Liver (tissue), 8 donors: ENCODE measurements at regions not wholly inside any gene's neighbourhood (a gene's known extent, or its start where the extent isn't known, plus 50 kb on each side); places are given as distances from the start of the nearest gene placed in this dataset.

ENCODE experiments used
- DNase-seq: peaks from one replicate; pipeline ENCODE4 v3.0.0-alpha.2; 2017; ENCODE audit warnings: low spot score
- H3K27ac ChIP-seq, 2 donors: one replicate each; pipeline ENCODE4 v1.7.0; 2013; ENCODE audit warnings: inconsistent platforms in 2 of 2, low read length in 2 of 2, control low read depth in 1 of 2, low read depth in 1 of 2, mild to moderate bottlenecking in 1 of 2
- H3K27me3 ChIP-seq, 4 donors: one replicate each; pipeline versions ENCODE4 v1.6.1 to v1.7.0; 2013; ENCODE audit warnings: low read length in 3 of 4, inconsistent platforms in 1 of 4, mild to moderate bottlenecking in 1 of 4, moderate library complexity in 1 of 4; ENCODE audit not compliant: control insufficient read depth in 4 of 4, insufficient read depth in 4 of 4
- H3K36me3 ChIP-seq, 4 donors: one replicate each; pipeline versions ENCODE4 v1.6.1 to v1.7.0; 2013; ENCODE audit warnings: low read length in 3 of 4, mild to moderate bottlenecking in 3 of 4, low read depth in 1 of 4, moderate library complexity in 1 of 4; ENCODE audit not compliant: control insufficient read depth in 4 of 4, insufficient read depth in 3 of 4
- H3K4me1 ChIP-seq, 4 donors: one replicate each; pipeline versions ENCODE4 v1.6.1 to v1.7.0; 2013; ENCODE audit warnings: low read length in 3 of 4, mild to moderate bottlenecking in 3 of 4, moderate library complexity in 1 of 4; ENCODE audit not compliant: control insufficient read depth in 4 of 4, insufficient read depth in 4 of 4
- H3K4me3 ChIP-seq, 3 donors: one replicate each; pipeline versions ENCODE4 v1.6.1 to v1.7.0; 2013; ENCODE audit warnings: low read length in 3 of 3, control low read depth in 1 of 3, low read depth in 1 of 3, mild to moderate bottlenecking in 1 of 3
- H3K9ac ChIP-seq, 2 donors: one replicate each; pipeline ENCODE4 v1.7.0; 2013; ENCODE audit warnings: low read length in 2 of 2, mild to moderate bottlenecking in 2 of 2, moderate library complexity in 2 of 2, control low read depth in 1 of 2, low read depth in 1 of 2
- H3K9me3 ChIP-seq, 4 donors: one replicate each; pipeline versions ENCODE4 v1.6.1 to v1.7.0; 2013; ENCODE audit warnings: low read length in 3 of 4; ENCODE audit not compliant: control insufficient read depth in 4 of 4
- FOXA1 ChIP-seq: IDR thresholded peaks from 2 replicates; pipeline ENCODE4 v1.6.1; 2016; ENCODE audit warnings: antibody characterized with exemption
- FOXA2 ChIP-seq: IDR thresholded peaks from 2 replicates; pipeline ENCODE4 v1.6.1; 2016; ENCODE audit warnings: antibody characterized with exemption
- GABPA ChIP-seq, 2 donors: IDR thresholded peaks in 1 of 2; conservative IDR thresholded peaks in 1 of 2; 2 replicates each; pipeline ENCODE4 v1.6.1; 2016; ENCODE audit warnings: antibody characterized with exemption in 2 of 2, mild to moderate bottlenecking in 1 of 2, moderate library complexity in 1 of 2
- HNF4A ChIP-seq, 2 donors: conservative IDR thresholded peaks; 2 replicates each; pipeline ENCODE4 v1.6.1; 2016; ENCODE audit warnings: antibody characterized with exemption in 2 of 2, mild to moderate bottlenecking in 2 of 2
- HNF4G ChIP-seq: IDR thresholded peaks from 2 replicates; pipeline ENCODE4 v1.6.1; 2016; ENCODE audit warnings: antibody characterized with exemption
- NR2F2 ChIP-seq: IDR thresholded peaks from 2 replicates; pipeline ENCODE4 v1.6.1; 2016; ENCODE audit warnings: antibody characterized with exemption
- RAD21 ChIP-seq, 2 donors: IDR thresholded peaks; 2 replicates each; pipeline ENCODE4 v1.6.1; 2016; ENCODE audit warnings: antibody characterized with exemption in 2 of 2, mild to moderate bottlenecking in 2 of 2
- RXRA ChIP-seq, 2 donors: IDR thresholded peaks; 2 replicates each; pipeline ENCODE4 v1.6.1; 2017 to 2018; ENCODE audit warnings: antibody characterized with exemption in 2 of 2, mild to moderate bottlenecking in 1 of 2
- SP1 ChIP-seq: IDR thresholded peaks from 2 replicates; pipeline ENCODE4 v1.6.1; 2018; ENCODE audit warnings: antibody characterized with exemption, mild to moderate bottlenecking
- YY1 ChIP-seq: IDR thresholded peaks from 2 replicates; pipeline ENCODE4 v1.6.1; 2016; ENCODE audit warnings: antibody characterized with exemption, mild to moderate bottlenecking
- WGBS: extraction: QIAGEN DNeasy Blood & Tissue Kit; methylation state at CpG from one replicate; pipeline ENCODE4 v1.1.7; 2013; 5-methylcytosine and 5-hydroxymethylcytosine counted together
- TF ChIP-seq, protein P1 (sequence below): IDR thresholded peaks from 2 replicates; pipeline ENCODE4 v1.6.1; 2016; ENCODE audit warnings: antibody characterized with exemption, mild to moderate bottlenecking
- TF ChIP-seq, protein P2 (sequence below): fragments of 150-350 bp; IDR thresholded peaks from 2 replicates; pipeline ENCODE4 v1.5.1; 2017; ENCODE audit warnings: improper control_type of control experiment, low read depth, low read length; ENCODE audit not compliant: missing input control
- TF ChIP-seq, protein P3 (sequence below): IDR thresholded peaks from 2 replicates; pipeline ENCODE4 v1.6.1; 2016; ENCODE audit warnings: antibody characterized with exemption
- TF ChIP-seq, protein P4 (sequence below): IDR thresholded peaks from 2 replicates; pipeline ENCODE4 v1.6.1; 2016; ENCODE audit warnings: antibody characterized with exemption
- donor health status: healthy.
- donor health status: healthy.
- donor health status: healthy.
- donor health status: healthy.
- donor health status: healthy.

DNA sequence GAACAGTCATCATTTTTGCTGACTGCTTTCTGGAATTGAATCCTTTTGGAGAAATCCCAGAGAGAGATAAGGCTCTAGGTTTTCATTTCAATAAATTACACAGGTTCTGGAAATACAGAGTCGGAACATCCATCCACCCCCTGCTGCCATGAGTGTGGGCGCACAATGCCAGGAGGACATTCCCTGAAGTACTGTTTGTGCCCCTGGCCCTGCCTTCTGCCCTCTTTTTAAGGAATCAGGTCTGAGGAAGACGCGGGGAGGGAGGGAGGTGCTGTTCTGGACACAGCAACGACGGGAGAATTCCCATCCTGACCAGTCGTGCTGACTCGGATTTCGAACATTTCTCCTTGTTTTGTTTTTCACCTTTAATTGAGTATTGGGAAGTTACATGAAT is 69.0 kb downstream of the SEC61G start (continued):
- TF ChIP-seq HNF4A (conservative IDR thresholded peaks at IDR 0.05) = no peak
- TF ChIP-seq NR2F2 = no peak
- TF ChIP-seq HNF4G = no peak

DNA sequence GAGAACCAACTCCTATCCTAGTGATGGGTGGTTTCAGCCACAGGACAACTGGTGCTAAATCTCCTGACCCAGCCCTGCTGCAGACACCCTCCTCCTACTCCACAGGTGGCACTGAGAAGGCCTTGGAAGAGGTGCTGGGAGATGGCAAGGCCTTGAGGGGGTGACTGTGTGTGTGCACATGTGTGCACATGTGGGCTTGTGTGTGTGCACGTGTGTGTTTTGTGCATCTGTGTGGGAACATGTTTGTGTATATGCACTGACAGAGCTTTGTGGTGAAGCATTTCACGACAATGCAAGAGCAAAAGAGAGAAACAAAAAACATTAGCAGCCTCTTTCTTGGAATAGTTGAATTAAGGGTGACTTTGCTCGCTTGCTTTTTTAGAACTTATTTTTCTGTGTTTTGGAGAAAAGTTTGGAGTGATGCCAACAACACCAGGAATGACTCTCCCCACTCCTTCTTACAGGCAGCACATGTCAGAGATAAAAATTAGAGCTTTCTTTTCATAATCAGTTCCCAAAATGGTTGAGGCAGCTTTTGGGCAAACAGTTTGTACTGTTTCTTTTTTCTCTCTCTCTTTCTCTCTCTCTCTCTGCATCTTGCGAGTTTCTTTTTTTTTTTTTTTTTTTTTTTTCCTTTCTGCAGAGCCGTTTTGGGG is 69.5 kb downstream of the SEC61G start:
- no peak overlapping the region for H3K4me3 ChIP-seq
- H3K4me1 ChIP-seq = no peaks in the 10 kb centered on the region
- TF ChIP-seq HNF4A (conservative IDR thresholded peaks at IDR 0.05) (no peak), HNF4G (no peak), YY1 (no peak), RXRA (IDR thresholded peaks at IDR 0.05) (no peak), FOXA2 (no peak), GABPA (IDR thresholded peaks at IDR 0.05 in 1 of 2, conservative IDR thresholded peaks at IDR 0.05 in 1 of 2) (no peak), FOXA1 (no peak), NR2F2 (no peak), RAD21 (IDR thresholded peaks at IDR 0.05) (no peak)
- TF ChIP-seq, protein P1, sequence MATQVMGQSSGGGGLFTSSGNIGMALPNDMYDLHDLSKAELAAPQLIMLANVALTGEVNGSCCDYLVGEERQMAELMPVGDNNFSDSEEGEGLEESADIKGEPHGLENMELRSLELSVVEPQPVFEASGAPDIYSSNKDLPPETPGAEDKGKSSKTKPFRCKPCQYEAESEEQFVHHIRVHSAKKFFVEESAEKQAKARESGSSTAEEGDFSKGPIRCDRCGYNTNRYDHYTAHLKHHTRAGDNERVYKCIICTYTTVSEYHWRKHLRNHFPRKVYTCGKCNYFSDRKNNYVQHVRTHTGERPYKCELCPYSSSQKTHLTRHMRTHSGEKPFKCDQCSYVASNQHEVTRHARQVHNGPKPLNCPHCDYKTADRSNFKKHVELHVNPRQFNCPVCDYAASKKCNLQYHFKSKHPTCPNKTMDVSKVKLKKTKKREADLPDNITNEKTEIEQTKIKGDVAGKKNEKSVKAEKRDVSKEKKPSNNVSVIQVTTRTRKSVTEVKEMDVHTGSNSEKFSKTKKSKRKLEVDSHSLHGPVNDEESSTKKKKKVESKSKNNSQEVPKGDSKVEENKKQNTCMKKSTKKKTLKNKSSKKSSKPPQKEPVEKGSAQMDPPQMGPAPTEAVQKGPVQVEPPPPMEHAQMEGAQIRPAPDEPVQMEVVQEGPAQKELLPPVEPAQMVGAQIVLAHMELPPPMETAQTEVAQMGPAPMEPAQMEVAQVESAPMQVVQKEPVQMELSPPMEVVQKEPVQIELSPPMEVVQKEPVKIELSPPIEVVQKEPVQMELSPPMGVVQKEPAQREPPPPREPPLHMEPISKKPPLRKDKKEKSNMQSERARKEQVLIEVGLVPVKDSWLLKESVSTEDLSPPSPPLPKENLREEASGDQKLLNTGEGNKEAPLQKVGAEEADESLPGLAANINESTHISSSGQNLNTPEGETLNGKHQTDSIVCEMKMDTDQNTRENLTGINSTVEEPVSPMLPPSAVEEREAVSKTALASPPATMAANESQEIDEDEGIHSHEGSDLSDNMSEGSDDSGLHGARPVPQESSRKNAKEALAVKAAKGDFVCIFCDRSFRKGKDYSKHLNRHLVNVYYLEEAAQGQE = no peak
- TF ChIP-seq, protein P2, sequence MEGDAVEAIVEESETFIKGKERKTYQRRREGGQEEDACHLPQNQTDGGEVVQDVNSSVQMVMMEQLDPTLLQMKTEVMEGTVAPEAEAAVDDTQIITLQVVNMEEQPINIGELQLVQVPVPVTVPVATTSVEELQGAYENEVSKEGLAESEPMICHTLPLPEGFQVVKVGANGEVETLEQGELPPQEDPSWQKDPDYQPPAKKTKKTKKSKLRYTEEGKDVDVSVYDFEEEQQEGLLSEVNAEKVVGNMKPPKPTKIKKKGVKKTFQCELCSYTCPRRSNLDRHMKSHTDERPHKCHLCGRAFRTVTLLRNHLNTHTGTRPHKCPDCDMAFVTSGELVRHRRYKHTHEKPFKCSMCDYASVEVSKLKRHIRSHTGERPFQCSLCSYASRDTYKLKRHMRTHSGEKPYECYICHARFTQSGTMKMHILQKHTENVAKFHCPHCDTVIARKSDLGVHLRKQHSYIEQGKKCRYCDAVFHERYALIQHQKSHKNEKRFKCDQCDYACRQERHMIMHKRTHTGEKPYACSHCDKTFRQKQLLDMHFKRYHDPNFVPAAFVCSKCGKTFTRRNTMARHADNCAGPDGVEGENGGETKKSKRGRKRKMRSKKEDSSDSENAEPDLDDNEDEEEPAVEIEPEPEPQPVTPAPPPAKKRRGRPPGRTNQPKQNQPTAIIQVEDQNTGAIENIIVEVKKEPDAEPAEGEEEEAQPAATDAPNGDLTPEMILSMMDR = no peak
- TF ChIP-seq, protein P3, sequence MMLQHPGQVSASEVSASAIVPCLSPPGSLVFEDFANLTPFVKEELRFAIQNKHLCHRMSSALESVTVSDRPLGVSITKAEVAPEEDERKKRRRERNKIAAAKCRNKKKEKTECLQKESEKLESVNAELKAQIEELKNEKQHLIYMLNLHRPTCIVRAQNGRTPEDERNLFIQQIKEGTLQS = no peak
- H3K9me3 ChIP-seq = no peaks in the 10 kb centered on the region
- DNase-seq = no peak
- no peak overlapping the region for H3K9ac ChIP-seq
- no peaks in the 10 kb centered on the region for H3K36me3 ChIP-seq
- no peaks in the 10 kb centered on the region for H3K27me3 ChIP-seq
- no peak overlapping the region for H3K27ac ChIP-seq
- WGBS = 62% methylated on average over 5 of the region's 5 CpGs

DNA sequence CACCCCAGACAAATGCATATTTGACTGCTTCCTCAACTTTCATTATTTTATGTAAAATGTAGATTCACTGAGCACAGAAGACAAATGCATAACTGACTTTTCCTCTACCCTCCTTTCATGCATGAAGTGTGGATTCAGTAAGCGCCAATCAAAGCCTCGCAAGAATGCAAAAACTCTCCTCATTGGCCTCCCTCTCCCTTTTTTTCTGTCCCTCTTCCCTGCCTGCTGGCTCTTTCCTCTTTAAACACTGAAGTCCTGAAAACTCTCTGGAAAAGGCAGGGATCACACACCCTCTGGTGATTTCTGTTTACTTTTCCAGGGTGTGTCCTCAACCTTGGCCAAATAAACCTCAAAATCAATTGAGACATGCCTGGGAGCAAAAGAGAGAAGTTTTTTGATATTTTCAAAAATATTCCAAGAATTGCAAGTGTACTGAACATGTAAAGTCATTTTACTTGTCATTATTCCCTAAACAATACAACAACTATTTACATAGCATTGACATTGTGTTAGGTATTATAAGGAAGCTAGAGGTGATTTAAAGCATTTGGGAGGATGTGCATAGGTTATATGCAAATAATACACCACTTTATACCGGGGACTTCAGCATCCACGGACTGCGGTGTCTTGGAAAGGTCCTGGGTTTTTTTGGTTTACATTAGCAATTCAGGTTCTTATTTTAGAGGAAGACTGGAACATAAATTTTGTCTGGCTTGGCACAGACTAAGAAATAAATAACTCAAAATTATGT is 71.4 kb downstream of the SEC61G start:
- Histone ChIP-seq H3K27ac (no peak overlapping the region), H3K9ac (no peak overlapping the region), H3K4me1 (no peaks in the 10 kb centered on the region), H3K27me3 (peaks cover 0 to 3% (median 0%) of the 10 kb centered on the region in 4 donors), H3K9me3 (no peaks in the 10 kb centered on the region), H3K4me3 (no peak overlapping the region), H3K36me3 (no peaks in the 10 kb centered on the region)
- WGBS = 68% methylated on average over 5 of the region's 5 CpGs
- TF ChIP-seq HNF4G (no peak), RAD21 (IDR thresholded peaks at IDR 0.05) (no peak), NR2F2 (no peak), RXRA (IDR thresholded peaks at IDR 0.05) (no peak), SP1 (no peak)
- TF ChIP-seq, protein P4, sequence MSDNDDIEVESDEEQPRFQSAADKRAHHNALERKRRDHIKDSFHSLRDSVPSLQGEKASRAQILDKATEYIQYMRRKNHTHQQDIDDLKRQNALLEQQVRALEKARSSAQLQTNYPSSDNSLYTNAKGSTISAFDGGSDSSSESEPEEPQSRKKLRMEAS = no peak
- TF ChIP-seq, protein P3 = no peak
- no peak for DNase-seq
